H1 (cell line): ENCODE measurements at regions not wholly inside any gene's neighbourhood (a gene's known extent, or its start where the extent isn't known, plus 50 kb on each side); places are given as distances from the start of the nearest gene placed in this dataset.

ENCODE experiments used
- ATF2 ChIP-seq: IDR thresholded peaks from 2 replicates; pipeline ENCODE4 v1.6.1; 2012; ENCODE audit warnings: low read length, inconsistent platforms
- CHD7 ChIP-seq: fragments of 300-600 bp; sonication (generic); IDR thresholded peaks from 2 replicates; pipeline ENCODE4 v1.7.1; 2012; ENCODE audit warnings: low read length, moderate library complexity, mild to moderate bottlenecking, inconsistent platforms; ENCODE audit not compliant: insufficient replicate concordance
- CTCF ChIP-seq, 3 experiments: IDR thresholded peaks; 1 replicate in 2 of 3; 2 replicates in 1 of 3; pipeline versions ENCODE4 v1.5.1 to v1.6.1; 2011; ENCODE audit warnings: low read length in 3 of 3, mild to moderate bottlenecking in 3 of 3, inconsistent platforms in 2 of 3, low read depth in 1 of 3, moderate library complexity in 1 of 3; ENCODE audit not compliant: insufficient read depth in 1 of 3; ENCODE audit errors: control extremely low read depth in 1 of 3
- EGR1 ChIP-seq: IDR thresholded peaks from 2 replicates; pipeline ENCODE4 v1.6.1; 2011; ENCODE audit warnings: low read depth, low read length, borderline replicate concordance
- GTF2F1 ChIP-seq: IDR thresholded peaks from 2 replicates; pipeline ENCODE4 v1.6.1; 2012; ENCODE audit warnings: low read depth, low read length, improper control_type of control experiment, borderline replicate concordance
- JUN ChIP-seq: IDR thresholded peaks from 2 replicates; pipeline ENCODE4 v1.6.1; 2011; ENCODE audit warnings: low read depth, mild to moderate bottlenecking, improper control_type of control experiment, low read length
- KDM5A ChIP-seq: fragments of 200-600 bp; IDR thresholded peaks from 2 replicates; pipeline ENCODE4 v1.7.1; 2012; ENCODE audit warnings: mild to moderate bottlenecking, low read length, inconsistent platforms, mixed read lengths
- TBP ChIP-seq: IDR thresholded peaks from 2 replicates; pipeline ENCODE4 v1.6.1; 2011; ENCODE audit warnings: low read depth, low read length, improper control_type of control experiment

GRCh38 chr12:19643635-19644034, 204.3 kb downstream of the AEBP2 start (continued):
- peak; percentile 33 for TF ChIP-seq CHD7
- no peak for TF ChIP-seq ATF2
- no peak for TF ChIP-seq EGR1
- no peak for TF ChIP-seq KDM5A
- TF ChIP-seq CTCF (IDR thresholded peaks at IDR 0.05; ENCODE audit: control extremely low read depth in 1 of 3, insufficient read depth in 1 of 3, low read depth in 1 of 3, low read length in 3 of 3): peak in 2 of 3 experiments; percentile 51 to 64; a peak in 2 of 4 replicates
- TF ChIP-seq TBP: no peak
- no peak for TF ChIP-seq GTF2F1
- no peak for TF ChIP-seq JUN
